Gastroesophageal sphincter (tissue), 3 donors: ENCODE measurements at regions not wholly inside any gene's neighbourhood (a gene's known extent, or its start where the extent isn't known, plus 50 kb on each side); places are given as distances from the start of the nearest gene placed in this dataset.

Experiments used
- CTCF ChIP-seq, 4 experiments: fragments of 200-600 bp in 2 of 4; fragments of 450-650 bp in 2 of 4; sonication (generic) in 1 of 4; IDR thresholded peaks; one replicate each; pipeline ENCODE4 v1.5.1; 2017 to 2019; ENCODE audit warnings: antibody characterized with exemption in 4 of 4, mild to moderate bottlenecking in 2 of 4, moderate library complexity in 2 of 4
- POLR2A ChIP-seq, 2 donors: fragments of 450-650 bp; IDR thresholded peaks; one replicate each; pipeline ENCODE4 v1.6.1; 2017; ENCODE audit warnings: antibody characterized with exemption in 2 of 2, mild to moderate bottlenecking in 2 of 2, moderate library complexity in 1 of 2
- POLR2AphosphoS5 ChIP-seq: sonication (generic); formaldehyde crosslinking; IDR thresholded peaks from one replicate; pipeline ENCODE4 v1.6.1; 2017; ENCODE audit warnings: antibody characterized with exemption

- no peak for TF ChIP-seq CTCF (IDR thresholded peaks at IDR 0.05)
- no peak for TF ChIP-seq POLR2AphosphoS5
- TF ChIP-seq POLR2A (IDR thresholded peaks at IDR 0.05): no peak
Observed at GRCh38 chr1:221170171-221170570, 290.9 kb downstream of the HLX start.
